Skeletal muscle tissue (tissue), 3 donors: ENCODE measurements at regions not wholly inside any gene's neighbourhood (a gene's known extent, or its start where the extent isn't known, plus 50 kb on each side); places are given as distances from the start of the nearest gene placed in this dataset.

Experiments
- H3K27ac ChIP-seq: one replicate; pipeline ENCODE4 v1.7.0; 2013; ENCODE audit warnings: mild to moderate bottlenecking, low read depth, low read length, inconsistent platforms
- H3K27me3 ChIP-seq, 3 donors: one replicate each; pipeline ENCODE4 v1.7.0; 2013; ENCODE audit warnings: low read length in 3 of 3; ENCODE audit not compliant: control insufficient read depth in 3 of 3, insufficient read depth in 3 of 3
- H3K36me3 ChIP-seq, 3 donors: one replicate each; pipeline ENCODE4 v1.7.0; 2013; ENCODE audit warnings: low read length in 3 of 3; ENCODE audit not compliant: control insufficient read depth in 3 of 3, insufficient read depth in 3 of 3
- H3K4me1 ChIP-seq, 3 donors: one replicate each; pipeline ENCODE4 v1.7.0; 2013; ENCODE audit warnings: low read length in 3 of 3, mild to moderate bottlenecking in 3 of 3; ENCODE audit not compliant: control insufficient read depth in 3 of 3, insufficient read depth in 3 of 3
- H3K4me3 ChIP-seq, 3 donors: one replicate each; pipeline ENCODE4 v1.7.0; 2013; ENCODE audit warnings: low read length in 3 of 3
- H3K9ac ChIP-seq, 3 donors: one replicate each; pipeline ENCODE4 v1.7.0; 2013; ENCODE audit warnings: low read length in 3 of 3, mild to moderate bottlenecking in 3 of 3, moderate library complexity in 2 of 3, low read depth in 1 of 3
- H3K9me3 ChIP-seq, 3 donors: one replicate each; pipeline ENCODE4 v1.7.0; 2013; ENCODE audit warnings: low read length in 3 of 3; ENCODE audit not compliant: control insufficient read depth in 3 of 3
- donor health status: Osteomylitis.

GRCh38 chr3:124558991-124559845 lies 171.0 kb upstream of the UMPS start:
- Histone ChIP-seq H3K27me3 (no peaks in the 10 kb centered on the region), H3K27ac (no peak overlapping the region), H3K36me3 (no peaks in the 10 kb centered on the region), H3K4me3 (no peak overlapping the region), H3K9ac (peak overlapping the region in 2 of 3 donors; percentile 14 to 40), H3K4me1 (peaks cover 9 to 16% (median 14%) of the 10 kb centered on the region in 3 donors), H3K9me3 (no peaks in the 10 kb centered on the region)

- peak overlapping the region in 1 of 3 donors; percentile 14 for H3K9ac ChIP-seq
- no peaks in the 10 kb centered on the region for H3K36me3 ChIP-seq
- H3K4me1 ChIP-seq = peaks cover 10 to 18% (median 16%) of the 10 kb centered on the region in 3 donors
- no peaks in the 10 kb centered on the region for H3K27me3 ChIP-seq
- H3K27ac ChIP-seq = no peak overlapping the region
- H3K4me3 ChIP-seq = no peak overlapping the region
- no peaks in the 10 kb centered on the region for H3K9me3 ChIP-seq
Measured at GRCh38 chr3:124559846-124560574, 170.2 kb upstream of the UMPS start.

GRCh38 chr3:124560666-124561215 lies 169.5 kb upstream of the UMPS start:
- Histone ChIP-seq H3K27ac (no peak overlapping the region), H3K4me3 (no peak overlapping the region), H3K4me1 (peaks cover 14 to 25% (median 23%) of the 10 kb centered on the region in 3 donors), H3K36me3 (no peaks in the 10 kb centered on the region), H3K9me3 (no peaks in the 10 kb centered on the region), H3K27me3 (no peaks in the 10 kb centered on the region), H3K9ac (no peak overlapping the region)

- no peaks in the 10 kb centered on the region for H3K36me3 ChIP-seq
- no peak overlapping the region for H3K4me3 ChIP-seq
- H3K27me3 ChIP-seq = no peaks in the 10 kb centered on the region
- H3K9ac ChIP-seq = no peak overlapping the region
- H3K27ac ChIP-seq = no peak overlapping the region
- no peaks in the 10 kb centered on the region for H3K9me3 ChIP-seq
- peaks cover 24 to 37% (median 34%) of the 10 kb centered on the region in 3 donors for H3K4me1 ChIP-seq
Measured at GRCh38 chr3:124562769-124563168, 167.5 kb upstream of the UMPS start.

DNA sequence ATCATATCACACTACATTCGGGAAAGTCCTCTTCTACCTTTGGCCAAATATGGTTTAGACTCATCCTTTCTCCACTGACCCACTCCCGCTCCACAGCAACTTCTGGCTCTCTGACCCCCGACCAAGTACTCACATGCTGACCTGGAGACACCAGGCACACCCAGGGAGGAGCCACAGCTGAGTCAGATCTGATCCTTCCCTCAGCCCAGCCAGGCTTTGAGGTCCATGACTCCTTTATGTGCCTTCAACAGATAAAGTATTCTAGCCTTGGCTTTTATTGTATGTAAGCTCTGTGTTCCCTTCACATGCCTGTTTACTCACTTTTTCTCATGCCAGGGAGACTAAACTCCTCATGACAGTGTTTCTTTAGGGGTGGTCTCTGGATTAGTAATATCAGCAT lies 166.9 kb upstream of the UMPS start:
- H3K27me3 ChIP-seq = no peaks in the 10 kb centered on the region
- H3K27ac ChIP-seq = no peak overlapping the region
- H3K4me1 ChIP-seq = peaks cover 24 to 37% (median 33%) of the 10 kb centered on the region in 3 donors
- H3K4me3 ChIP-seq = no peak overlapping the region
- no peaks in the 10 kb centered on the region for H3K9me3 ChIP-seq
- H3K9ac ChIP-seq = no peak overlapping the region
- no peaks in the 10 kb centered on the region for H3K36me3 ChIP-seq

- Histone ChIP-seq H3K9ac (no peak overlapping the region), H3K9me3 (no peaks in the 10 kb centered on the region), H3K27me3 (no peaks in the 10 kb centered on the region), H3K4me3 (peak overlapping the region in 2 of 3 donors; percentile 4 to 36), H3K27ac (no peak overlapping the region), H3K36me3 (no peaks in the 10 kb centered on the region), H3K4me1 (peaks cover 14 to 26% (median 20%) of the 10 kb centered on the region in 3 donors)
Measured at GRCh38 chr3:124565013-124565412, 165.2 kb upstream of the UMPS start.

- Histone ChIP-seq H3K36me3 (no peaks in the 10 kb centered on the region), H3K27ac (no peak overlapping the region), H3K9me3 (no peaks in the 10 kb centered on the region), H3K9ac (no peak overlapping the region), H3K4me3 (peak overlapping the region in 1 of 3 donors; percentile 4), H3K27me3 (no peaks in the 10 kb centered on the region), H3K4me1 (peaks cover 14 to 22% (median 18%) of the 10 kb centered on the region in 3 donors)
Measured at GRCh38 chr3:124565551-124565950, 164.7 kb upstream of the UMPS start.

DNA sequence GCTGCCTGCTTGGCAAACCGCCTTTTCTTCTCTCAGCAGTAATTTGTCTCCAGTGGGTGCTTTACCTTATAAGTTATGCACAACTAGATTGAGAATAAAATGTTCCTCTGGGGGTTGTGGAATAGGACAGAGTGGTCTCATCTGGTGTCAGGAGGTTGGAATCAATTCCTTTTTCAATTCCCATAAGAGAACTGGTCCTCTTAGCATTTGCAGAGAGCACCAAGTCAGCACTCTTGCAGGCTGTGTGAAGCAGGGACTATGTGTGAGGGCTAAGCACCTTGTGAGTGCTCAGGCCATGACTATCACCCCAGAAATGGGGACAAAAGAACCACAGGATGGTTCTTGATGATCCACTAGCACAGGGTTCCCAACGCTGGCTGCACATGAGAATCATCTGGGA lies 163.6 kb upstream of the UMPS start:
- Histone ChIP-seq H3K27ac (no peak overlapping the region), H3K36me3 (no peaks in the 10 kb centered on the region), H3K27me3 (no peaks in the 10 kb centered on the region), H3K4me1 (peaks cover 14 to 22% (median 18%) of the 10 kb centered on the region in 3 donors), H3K4me3 (no peak overlapping the region), H3K9me3 (no peaks in the 10 kb centered on the region), H3K9ac (peak overlapping the region in 2 of 3 donors; percentile 25 to 47)

DNA sequence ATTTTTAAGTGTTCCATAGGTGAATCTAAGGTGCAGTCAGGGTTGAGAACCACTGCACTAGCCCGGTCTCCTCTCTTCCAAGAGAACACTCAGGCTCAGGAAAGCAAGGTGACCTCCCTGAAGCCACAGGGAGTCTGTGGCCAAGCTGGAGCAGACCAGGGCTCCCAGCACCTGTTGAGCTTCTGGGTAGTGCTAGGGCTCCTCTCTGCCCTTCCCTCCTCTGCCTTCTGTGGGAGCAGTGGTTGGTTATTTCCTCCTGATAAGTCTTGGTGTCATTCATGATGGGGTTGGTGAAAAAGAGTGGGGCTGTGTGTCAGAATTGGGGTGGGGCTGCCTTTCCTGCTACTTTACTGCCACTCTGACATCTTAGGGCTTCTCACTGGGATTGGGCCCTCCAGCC lies 163.1 kb upstream of the UMPS start:
- Histone ChIP-seq H3K4me1 (peaks cover 14 to 22% (median 18%) of the 10 kb centered on the region in 3 donors), H3K9me3 (no peaks in the 10 kb centered on the region), H3K9ac (peak overlapping the region in 1 of 3 donors; percentile 47), H3K36me3 (no peaks in the 10 kb centered on the region), H3K27me3 (no peaks in the 10 kb centered on the region), H3K4me3 (no peak overlapping the region), H3K27ac (no peak overlapping the region)

DNA sequence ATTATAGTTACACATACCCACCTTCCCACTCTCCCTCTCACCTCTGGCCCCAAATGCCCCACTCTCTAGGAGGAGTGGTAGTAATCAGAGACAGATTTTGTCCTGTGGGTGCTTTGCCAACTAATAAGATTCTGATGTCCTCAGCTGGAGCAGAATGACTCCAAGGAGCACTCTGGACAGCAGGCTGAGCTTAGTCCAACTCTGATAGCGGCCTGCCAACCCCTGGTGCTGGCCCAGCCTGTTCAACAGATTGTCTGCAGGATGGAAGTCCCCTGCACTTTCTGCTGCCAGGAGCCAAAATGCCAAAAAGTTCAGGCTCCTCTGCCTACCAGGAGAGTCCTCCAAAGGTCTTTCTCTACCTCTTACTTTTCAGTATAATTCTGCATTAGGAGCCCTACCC lies 160.5 kb upstream of the UMPS start:
- Histone ChIP-seq H3K9ac (no peak overlapping the region), H3K9me3 (no peaks in the 10 kb centered on the region), H3K36me3 (no peaks in the 10 kb centered on the region), H3K27me3 (no peaks in the 10 kb centered on the region), H3K27ac (no peak overlapping the region), H3K4me3 (no peak overlapping the region), H3K4me1 (peaks cover 14 to 21% (median 18%) of the 10 kb centered on the region in 3 donors)
